Nephron progenitor cell (in vitro differentiated cells): ENCODE measurements at regions not wholly inside any gene's neighbourhood (a gene's known extent, or its start where the extent isn't known, plus 50 kb on each side); places are given as distances from the start of the nearest gene placed in this dataset.

Source experiments
- DNase-seq: peaks from one replicate; pipeline ENCODE4 v3.0.0; 2021
- H3K27ac Mint-ChIP-seq: 2 replicates; pipeline ENCODE4 v1.8.0; 2021; ENCODE audit warnings: mild to moderate bottlenecking, moderate library complexity, mixed read lengths
- H3K27me3 Mint-ChIP-seq: 2 replicates; pipeline ENCODE4 v1.8.0; 2021; ENCODE audit warnings: mild to moderate bottlenecking, low read depth, mixed read lengths; ENCODE audit not compliant: poor library complexity
- H3K36me3 Mint-ChIP-seq: 2 replicates; pipeline ENCODE4 v1.8.0; 2021; ENCODE audit warnings: low read depth, mixed read lengths
- H3K4me1 Mint-ChIP-seq: 2 replicates; pipeline ENCODE4 v1.8.0; 2021; ENCODE audit warnings: mixed read lengths
- H3K4me3 Mint-ChIP-seq: 2 replicates; pipeline ENCODE4 v1.8.0; 2021; ENCODE audit warnings: mild to moderate bottlenecking, moderate library complexity, mixed read lengths
- H3K9me3 Mint-ChIP-seq: 2 replicates; pipeline ENCODE4 v1.8.0; 2021; ENCODE audit warnings: mild to moderate bottlenecking, moderate library complexity, mixed read lengths
- TF ChIP-seq, protein P1 (sequence below): fragments of 200-600 bp; sonication (generic); IDR thresholded peaks from 2 replicates; pipeline ENCODE4 v1.5.0; 2021; ENCODE audit warnings: antibody characterized with exemption

DNA sequence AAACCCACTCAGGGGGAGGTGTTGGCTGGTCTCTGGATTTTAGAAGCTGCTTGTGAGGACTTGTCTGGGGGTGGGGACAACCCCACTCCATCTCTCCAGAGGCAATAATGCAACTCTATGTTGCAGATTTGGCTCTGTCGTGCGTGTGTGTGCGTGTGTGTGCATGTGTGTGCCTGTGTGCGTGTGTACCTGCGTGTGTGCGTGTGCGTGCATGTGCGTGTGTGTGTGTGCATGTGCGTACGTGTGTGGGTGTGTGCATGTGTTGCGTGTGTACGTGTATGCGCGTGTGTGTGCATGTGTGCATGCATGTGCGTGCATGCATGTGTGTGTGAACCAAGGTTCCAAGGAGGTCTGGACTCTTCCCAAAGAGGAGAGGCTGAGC lies 120.4 kb upstream of the LHX1 start:
- Mint-ChIP-seq H3K9me3 (no peaks in the 10 kb centered on the region), H3K4me3 (peak overlapping the region; percentile 28), H3K36me3 (no peaks in the 10 kb centered on the region), H3K4me1 (peaks cover 67% of the 10 kb centered on the region), H3K27ac (no peak overlapping the region), H3K27me3 (peaks cover 78% of the 10 kb centered on the region)
- no peak for DNase-seq
- TF ChIP-seq, protein P1, sequence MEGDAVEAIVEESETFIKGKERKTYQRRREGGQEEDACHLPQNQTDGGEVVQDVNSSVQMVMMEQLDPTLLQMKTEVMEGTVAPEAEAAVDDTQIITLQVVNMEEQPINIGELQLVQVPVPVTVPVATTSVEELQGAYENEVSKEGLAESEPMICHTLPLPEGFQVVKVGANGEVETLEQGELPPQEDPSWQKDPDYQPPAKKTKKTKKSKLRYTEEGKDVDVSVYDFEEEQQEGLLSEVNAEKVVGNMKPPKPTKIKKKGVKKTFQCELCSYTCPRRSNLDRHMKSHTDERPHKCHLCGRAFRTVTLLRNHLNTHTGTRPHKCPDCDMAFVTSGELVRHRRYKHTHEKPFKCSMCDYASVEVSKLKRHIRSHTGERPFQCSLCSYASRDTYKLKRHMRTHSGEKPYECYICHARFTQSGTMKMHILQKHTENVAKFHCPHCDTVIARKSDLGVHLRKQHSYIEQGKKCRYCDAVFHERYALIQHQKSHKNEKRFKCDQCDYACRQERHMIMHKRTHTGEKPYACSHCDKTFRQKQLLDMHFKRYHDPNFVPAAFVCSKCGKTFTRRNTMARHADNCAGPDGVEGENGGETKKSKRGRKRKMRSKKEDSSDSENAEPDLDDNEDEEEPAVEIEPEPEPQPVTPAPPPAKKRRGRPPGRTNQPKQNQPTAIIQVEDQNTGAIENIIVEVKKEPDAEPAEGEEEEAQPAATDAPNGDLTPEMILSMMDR = no peak

DNA sequence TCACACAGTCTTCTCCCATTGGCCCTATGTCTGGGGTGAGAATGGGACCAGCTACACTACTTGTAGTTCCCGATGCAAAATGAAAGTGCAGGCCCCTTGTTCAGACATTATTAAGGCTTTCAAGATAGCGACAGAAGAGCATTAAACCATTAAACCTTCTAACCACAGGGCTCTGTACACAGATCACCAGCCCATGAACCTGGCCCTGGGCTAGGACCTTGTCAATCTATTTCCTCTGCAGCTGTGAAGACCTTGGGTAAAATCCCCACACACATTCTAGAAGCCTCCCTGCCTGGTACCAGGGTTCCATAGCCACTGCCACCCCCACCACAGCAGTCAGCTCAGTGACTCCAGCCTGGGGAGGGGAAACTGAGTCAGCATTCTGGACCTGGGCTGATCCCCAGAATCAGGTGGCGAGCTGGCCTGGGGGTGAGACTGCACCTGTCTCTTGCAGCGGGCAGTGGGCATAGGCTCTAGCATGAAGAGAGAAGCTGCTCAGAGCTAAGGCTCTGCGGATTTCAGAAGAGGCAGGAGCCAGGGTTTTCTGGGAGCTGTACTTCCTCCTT lies 119.7 kb upstream of the LHX1 start:
- Mint-ChIP-seq H3K27me3 (peaks cover 77% of the 10 kb centered on the region), H3K27ac (no peak overlapping the region), H3K36me3 (no peaks in the 10 kb centered on the region), H3K9me3 (no peaks in the 10 kb centered on the region), H3K4me3 (peak overlapping the region; percentile 46), H3K4me1 (peaks cover 63% of the 10 kb centered on the region)
- no peak for DNase-seq
- TF ChIP-seq, protein P1 = no peak

- TF ChIP-seq, protein P1 = no peak
- Mint-ChIP-seq H3K36me3 (no peaks in the 10 kb centered on the region), H3K27ac (no peak overlapping the region), H3K4me3 (no peak overlapping the region), H3K4me1 (peaks cover 55% of the 10 kb centered on the region), H3K27me3 (peaks cover 73% of the 10 kb centered on the region), H3K9me3 (no peaks in the 10 kb centered on the region)
- DNase-seq = no peak
These were observed 119.0 kb upstream of the LHX1 start for GRCh38 chr17:36818134-36818825.

GRCh38 chr17:36823850-36824677 lies 113.2 kb upstream of the LHX1 start:
- peak overlapping the region; percentile 73 for H3K27ac Mint-ChIP-seq
- no peak for DNase-seq
- TF ChIP-seq, protein P1 = no peak
- no peak overlapping the region for H3K4me3 Mint-ChIP-seq
- H3K36me3 Mint-ChIP-seq = no peaks in the 10 kb centered on the region
- H3K9me3 Mint-ChIP-seq = no peaks in the 10 kb centered on the region
- peaks cover 69% of the 10 kb centered on the region for H3K27me3 Mint-ChIP-seq
- H3K4me1 Mint-ChIP-seq = peaks cover 48% of the 10 kb centered on the region

DNA sequence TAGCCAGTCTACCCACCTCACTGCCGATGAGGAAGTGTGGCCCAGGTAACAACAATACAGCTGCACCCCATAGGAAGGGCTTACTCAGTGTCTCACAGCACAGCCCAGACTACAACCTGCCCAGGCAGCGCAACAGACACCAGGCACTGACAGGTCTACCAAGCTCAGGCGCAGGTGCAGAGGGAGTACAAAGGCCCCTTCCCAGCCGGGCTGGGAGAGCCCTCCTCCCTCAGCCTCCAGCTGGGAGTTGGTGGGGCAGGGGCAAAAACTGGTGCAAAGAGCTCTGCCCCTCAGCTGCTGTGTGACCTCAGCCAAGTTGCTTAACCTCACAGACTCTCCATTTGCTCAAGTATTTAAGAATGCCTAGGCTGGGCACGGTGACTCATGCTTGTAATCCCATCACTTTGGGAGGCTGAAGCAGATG lies 112.6 kb upstream of the LHX1 start:
- H3K36me3 Mint-ChIP-seq = no peaks in the 10 kb centered on the region
- H3K4me3 Mint-ChIP-seq = no peak overlapping the region
- no peaks in the 10 kb centered on the region for H3K9me3 Mint-ChIP-seq
- TF ChIP-seq, protein P1 = no peak
- H3K27ac Mint-ChIP-seq = no peak overlapping the region
- H3K4me1 Mint-ChIP-seq = peaks cover 43% of the 10 kb centered on the region
- peaks cover 68% of the 10 kb centered on the region for H3K27me3 Mint-ChIP-seq
- DNase-seq = no peak
